GM21528 (cell line): ENCODE measurements at regions not wholly inside any gene's neighbourhood (a gene's known extent, or its start where the extent isn't known, plus 50 kb on each side); places are given as distances from the start of the nearest gene placed in this dataset.
"Not testable (repeated sequence)": the region's sequence is repeated elsewhere in the genome, so short reads cannot be mapped to it uniquely, and the experiment has no call there.

Experiments
- ATAC-seq: cut with Tn5 transposase; IDR thresholded peaks from one replicate; pipeline ENCODE4 v1.9.1; 2021; ENCODE audit warnings: mild to moderate bottlenecking, moderate library complexity; ENCODE audit not compliant: unreplicated experiment, low FRiP score

- no peak for ATAC-seq
Observed at GRCh38 chr13:70571221-70571620, 463.0 kb upstream of the KLHL1 start.

DNA sequence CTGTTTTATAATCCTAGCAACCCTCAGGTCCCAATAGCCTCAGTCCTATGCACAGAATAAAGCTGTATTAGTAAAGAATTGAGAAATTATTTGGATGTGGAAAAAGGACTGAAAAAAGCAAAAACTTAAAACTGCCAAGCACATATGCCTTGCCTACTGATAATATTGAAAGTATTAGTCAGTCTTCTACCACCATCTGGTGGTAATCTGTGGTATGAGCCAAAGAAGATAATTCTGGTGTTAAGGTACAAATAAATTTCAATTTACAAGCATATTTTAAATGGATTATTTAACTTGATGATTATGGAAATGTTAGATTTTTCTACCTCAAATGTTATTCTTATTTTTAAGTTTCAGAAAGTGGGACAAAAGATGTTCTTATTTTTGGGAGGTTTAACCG, 460.3 kb upstream of the KLHL1 start:
- peak; percentile 75 for ATAC-seq

DNA sequence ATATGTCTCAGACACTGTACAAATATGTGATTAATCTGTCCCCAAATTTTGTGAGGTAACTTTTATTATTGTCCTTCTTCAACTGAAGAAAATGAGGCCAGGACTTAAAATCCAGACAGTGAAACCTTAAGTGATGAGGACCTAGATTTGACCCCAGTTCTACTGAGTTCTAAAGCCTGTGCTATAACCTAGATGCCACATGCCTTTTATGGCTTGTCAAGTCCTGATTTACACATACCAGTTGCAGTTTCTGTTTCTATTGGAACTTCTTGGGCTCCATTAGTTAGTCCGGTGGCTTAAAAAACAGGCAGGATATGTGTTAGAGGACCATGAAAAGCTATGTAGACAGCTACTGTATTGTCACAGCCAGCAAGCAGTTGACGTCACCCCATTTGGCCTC, 436.5 kb upstream of the KLHL1 start:
- ATAC-seq: no peak

DNA sequence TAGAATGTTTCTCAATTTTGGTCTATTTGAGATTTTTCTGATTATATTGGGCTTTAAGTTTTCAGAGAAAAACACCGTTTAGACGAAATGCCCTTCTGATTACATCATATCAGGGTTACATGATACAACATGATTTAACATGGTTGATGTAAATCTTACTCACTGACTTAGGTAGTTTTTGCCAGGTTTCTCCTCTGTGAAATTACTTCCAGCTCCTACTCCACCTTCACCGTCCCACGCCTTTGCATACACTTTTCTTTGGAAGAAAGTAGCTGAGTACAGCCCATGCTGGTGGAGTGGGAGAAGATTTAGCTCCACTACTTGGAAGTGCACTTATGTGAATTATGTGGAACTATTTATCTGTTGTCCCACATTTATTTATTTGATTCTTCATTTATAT, 433.2 kb upstream of the KLHL1 start:
- no peak for ATAC-seq

- ATAC-seq: no peak
Observed at GRCh38 chr13:70534466-70534865, 426.2 kb upstream of the KLHL1 start.

DNA sequence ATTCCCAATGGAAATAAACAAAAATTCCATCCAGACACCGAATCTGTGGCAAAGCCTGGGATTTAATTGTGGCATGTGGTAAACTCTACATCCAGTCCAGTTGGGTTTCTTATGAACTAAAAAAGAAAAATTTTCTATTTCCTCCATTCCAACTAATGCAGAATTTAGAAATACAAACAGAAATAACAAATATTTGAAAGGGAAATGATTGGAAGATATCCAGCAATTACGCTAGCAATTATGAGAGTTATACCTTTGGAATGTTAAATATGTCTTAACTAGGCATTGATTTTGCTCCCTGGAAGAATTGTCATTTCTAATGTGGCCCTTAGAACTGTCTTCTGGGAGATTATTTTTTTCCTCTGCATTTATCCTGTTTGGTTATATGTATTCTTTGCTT, 421.4 kb upstream of the KLHL1 start:
- ATAC-seq: no peak

DNA sequence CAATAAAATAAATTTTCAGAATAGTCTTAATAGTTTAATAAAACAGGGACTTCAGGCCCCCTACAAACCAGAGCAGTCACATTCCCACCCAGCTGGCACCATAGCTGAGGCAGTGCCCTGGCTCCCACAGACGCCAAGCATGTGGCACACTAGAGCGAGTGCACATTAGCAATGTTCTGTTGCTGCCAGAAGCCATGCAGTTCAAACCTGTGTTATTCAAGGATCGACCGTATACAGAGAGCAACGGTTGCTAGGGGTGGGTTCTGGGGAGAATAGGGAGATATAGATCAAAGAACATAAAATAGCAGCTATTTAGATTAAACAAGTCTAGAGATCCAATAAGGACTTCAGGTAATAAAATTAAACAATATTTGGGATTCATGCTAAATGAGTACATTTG, 419.3 kb upstream of the KLHL1 start:
- ATAC-seq: no peak

DNA sequence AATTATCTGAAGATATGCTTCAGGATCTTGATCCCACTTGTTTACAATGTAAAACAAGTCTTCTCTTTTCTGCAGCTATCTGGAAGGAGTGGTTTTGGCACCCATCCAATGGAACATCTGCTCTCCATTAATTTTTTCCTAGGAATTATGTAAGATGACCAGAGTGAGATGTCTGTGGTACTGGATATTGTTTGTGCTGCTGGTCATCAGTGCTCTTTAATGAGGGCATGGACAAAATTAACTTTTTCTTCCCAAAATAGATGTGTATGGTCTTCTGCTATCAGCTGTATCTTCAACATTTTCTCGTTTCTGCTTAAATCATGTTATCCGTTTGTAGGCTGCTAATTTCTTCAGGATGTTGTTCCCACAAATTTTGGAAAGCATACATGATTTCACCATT, 415.4 kb upstream of the KLHL1 start:
- ATAC-seq: no peak

- no peak for ATAC-seq
Observed at GRCh38 chr13:70520275-70521036, 412.2 kb upstream of the KLHL1 start.

DNA sequence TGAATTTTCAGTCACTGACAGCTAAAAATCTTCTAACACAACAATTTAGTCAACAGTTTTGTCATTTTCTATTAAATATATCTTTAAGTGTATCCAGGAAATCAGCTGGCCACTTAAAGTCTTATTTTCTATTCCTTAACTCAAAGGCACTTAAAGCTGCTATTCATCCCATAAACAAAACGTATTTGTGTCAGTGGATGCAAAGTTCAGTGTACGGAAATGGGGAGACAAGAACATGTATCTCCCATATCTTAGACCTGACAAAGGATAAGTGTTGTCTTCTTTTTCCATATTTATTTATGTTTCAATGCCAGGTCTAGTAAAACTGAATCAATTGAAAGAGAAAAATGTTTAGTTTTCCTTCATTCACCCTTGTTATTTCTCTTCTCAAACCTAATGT, 409.8 kb upstream of the KLHL1 start:
- no peak for ATAC-seq

DNA sequence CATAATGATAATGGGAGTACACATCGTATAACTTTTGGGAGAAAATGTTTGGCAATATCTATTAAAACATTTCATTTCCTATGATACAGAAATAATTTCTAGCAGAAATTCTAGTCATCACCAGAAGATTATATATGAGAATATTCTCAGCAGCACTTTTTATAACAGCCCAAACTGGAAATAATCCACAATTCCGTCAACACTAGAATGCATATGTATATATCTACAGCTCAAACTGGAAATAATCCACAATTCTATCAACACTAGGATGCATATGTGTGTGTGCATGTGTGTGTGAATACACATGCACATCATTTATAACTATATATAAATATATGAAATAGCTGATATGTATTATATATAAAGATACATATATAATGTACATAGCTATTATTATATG, 408.0 kb upstream of the KLHL1 start:
- no peak for ATAC-seq

- not testable (repeated sequence) for ATAC-seq
Observed at GRCh38 chr13:70511861-70512417, 403.7 kb upstream of the KLHL1 start.

DNA sequence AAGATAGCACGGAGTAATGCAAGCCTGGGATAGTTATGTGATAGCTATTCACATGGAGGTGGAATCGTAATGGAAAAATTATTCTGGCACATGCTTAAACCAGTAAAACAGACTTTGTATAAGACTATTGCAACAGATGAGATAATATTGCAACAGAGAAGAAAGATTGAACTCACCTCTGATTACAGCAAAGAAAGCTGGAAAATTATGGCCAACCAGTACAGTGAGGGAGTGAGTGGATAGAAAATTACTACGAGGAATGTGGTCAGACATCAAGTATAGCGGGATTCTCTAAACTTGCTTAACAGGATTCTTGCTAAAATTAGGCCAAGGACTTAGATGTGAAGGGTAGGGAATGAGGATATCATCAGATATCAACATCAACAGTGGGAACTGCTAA, 397.6 kb upstream of the KLHL1 start:
- ATAC-seq: no peak

DNA sequence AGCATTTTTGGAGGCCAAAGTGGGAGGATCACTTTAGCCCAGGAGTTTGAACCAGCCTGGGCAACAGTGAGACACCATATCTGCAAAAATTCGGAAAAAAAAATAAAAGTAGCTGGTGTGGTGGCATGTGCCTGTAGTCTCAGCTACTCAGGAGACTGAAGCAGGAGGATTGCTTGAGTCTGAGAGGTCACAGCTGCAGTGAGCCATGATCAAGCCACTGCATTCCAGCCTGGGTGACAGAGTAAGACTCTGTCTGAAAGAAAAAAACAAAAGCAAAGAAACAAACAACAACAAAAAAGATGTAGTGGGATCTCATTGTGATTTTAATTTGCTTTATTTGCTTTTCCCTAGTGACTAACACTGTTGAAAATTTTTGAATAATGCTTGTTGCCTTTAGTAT, 394.7 kb upstream of the KLHL1 start:
- ATAC-seq: no peak

- ATAC-seq: no peak
Observed at GRCh38 chr13:70490320-70490935, 382.2 kb upstream of the KLHL1 start.

DNA sequence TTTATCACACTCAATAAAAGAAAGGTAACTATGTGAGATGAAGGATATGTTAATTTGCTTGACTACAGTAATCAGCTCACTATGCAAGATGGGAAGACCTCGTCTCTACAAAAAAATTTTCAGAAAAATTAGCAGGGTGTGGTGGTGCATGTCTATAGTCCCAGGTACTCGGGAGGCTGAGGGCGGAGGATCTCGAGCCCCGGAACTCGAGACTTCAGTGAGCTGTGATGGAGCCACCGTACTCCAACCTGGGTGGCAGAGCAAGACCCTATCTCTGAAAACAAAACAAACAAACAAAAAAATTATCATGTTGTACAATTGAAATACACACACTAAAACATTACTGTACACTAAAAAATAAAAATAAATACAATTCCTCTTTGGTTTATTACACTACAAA, 376.7 kb upstream of the KLHL1 start:
- ATAC-seq: no peak

- no peak for ATAC-seq
Observed at GRCh38 chr13:70483599-70484276, 375.5 kb upstream of the KLHL1 start.

DNA sequence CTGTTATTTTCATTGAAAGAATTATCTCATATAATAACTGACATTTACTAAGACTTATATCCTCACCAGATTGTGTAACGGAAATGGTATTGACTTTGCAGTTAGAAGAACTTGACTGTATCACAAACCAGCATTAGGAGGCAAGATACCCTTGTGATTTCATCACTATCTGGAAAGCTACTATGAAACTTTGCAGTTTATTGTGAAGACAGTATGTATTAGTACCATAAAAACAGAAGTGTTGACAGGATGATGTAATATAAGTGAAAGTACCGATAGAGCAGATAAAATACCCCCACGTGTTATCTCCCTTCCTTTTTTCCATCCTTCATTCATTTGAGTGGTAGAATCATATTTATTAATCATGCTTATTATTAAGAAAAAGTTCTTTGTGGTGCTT, 365.7 kb upstream of the KLHL1 start:
- ATAC-seq: no peak

DNA sequence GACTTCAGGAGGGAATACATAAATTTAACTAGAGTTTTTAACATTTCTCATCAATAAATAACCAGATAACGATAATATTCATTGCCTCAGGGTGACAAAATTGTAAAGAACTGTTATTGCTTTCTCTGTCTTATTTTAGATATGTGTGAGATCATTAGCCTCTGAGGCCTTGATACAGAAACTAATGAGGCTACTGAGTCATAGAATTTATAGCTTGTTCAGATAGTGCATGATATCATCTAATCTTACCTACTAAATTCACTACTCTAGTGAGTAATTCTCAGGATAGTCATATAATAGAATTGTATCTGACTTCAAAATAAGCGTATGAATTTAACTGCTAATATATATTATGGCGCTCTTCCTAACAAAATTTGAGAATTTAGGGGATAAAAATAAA, 360.8 kb upstream of the KLHL1 start:
- ATAC-seq: no peak

DNA sequence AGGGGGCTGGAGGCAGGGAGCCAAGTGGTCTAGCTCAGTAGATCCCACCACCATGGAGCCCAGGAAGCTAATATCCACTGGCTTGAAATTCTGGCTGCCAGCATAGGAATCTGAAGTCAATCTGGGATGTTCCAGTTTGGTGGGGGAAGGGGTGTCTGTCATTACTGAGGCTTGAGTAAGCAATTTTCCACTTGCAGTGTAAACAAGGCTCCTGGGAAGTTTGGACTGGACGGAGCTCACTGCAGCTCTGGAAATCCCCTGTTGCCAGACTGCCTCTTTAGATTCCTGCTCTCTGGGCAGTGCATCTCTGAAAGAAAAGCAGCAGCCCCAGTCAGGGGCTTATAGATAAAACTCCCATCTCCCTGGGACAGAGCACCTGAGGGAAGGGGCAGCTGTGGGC, 349.2 kb upstream of the KLHL1 start:
- no peak for ATAC-seq

- no peak for ATAC-seq
Observed at GRCh38 chr13:70448820-70449219, 340.6 kb upstream of the KLHL1 start.
